HEK293 (cell line): ENCODE measurements at regions not wholly inside any gene's neighbourhood (a gene's known extent, or its start where the extent isn't known, plus 50 kb on each side); places are given as distances from the start of the nearest gene placed in this dataset.

ENCODE experiments used
- CTCF ChIA-PET: fragments of 350-600 bp; formaldehyde crosslinking; extraction: SDS; loops from one replicate; lab custom pipeline; 2021; ENCODE audit warnings: antibody characterized with exemption; lab: Yijun Ruan, JAX
- POLR2A ChIA-PET: fragments of 300-600 bp; formaldehyde crosslinking; extraction: SDS; loops from one replicate; lab custom pipeline; 2020; ENCODE audit warnings: antibody characterized with exemption, inconsistent platforms; lab: Yijun Ruan, JAX
- H3K27ac ChIP-seq: fragments of 200-500 bp; sonication (Bioruptor generic); 2 replicates; pipeline ENCODE4 v1.5.1; 2014; ENCODE audit warnings: low read depth, low read length, control low read depth, inconsistent platforms; ENCODE audit errors: extremely low read depth
- H3K36me3 ChIP-seq, 2 experiments: fragments of 200-500 bp in 1 of 2; sonication (Bioruptor generic) in 1 of 2; 1 replicate in 1 of 2; 2 replicates in 1 of 2; pipeline ENCODE4 v1.5.1; 2014 to 2017; ENCODE audit warnings: inconsistent platforms in 2 of 2, low read length in 2 of 2; ENCODE audit not compliant: control insufficient read depth in 2 of 2, insufficient read depth in 1 of 2
- H3K4me1 ChIP-seq: fragments of 200-500 bp; sonication (Bioruptor generic); 2 replicates; pipeline ENCODE4 v1.5.1; 2014; ENCODE audit warnings: mild to moderate bottlenecking, low read length, inconsistent platforms; ENCODE audit not compliant: control insufficient read depth, insufficient read depth
- H3K4me3 ChIP-seq: 2 replicates; pipeline ENCODE4 v1.5.1; 2011; ENCODE audit warnings: low read depth, mild to moderate bottlenecking, control low read depth, low read length, moderate library complexity
- H3K9me3 ChIP-seq: fragments of 200-500 bp; sonication (Bioruptor generic); 2 replicates; pipeline ENCODE4 v1.5.1; 2014; ENCODE audit warnings: low read depth, low read length, inconsistent platforms; ENCODE audit not compliant: control insufficient read depth, insufficient read depth
- BCL11B ChIP-seq: fragments of 450-650 bp; formaldehyde crosslinking; IDR thresholded peaks from 2 replicates; pipeline ENCODE4 v1.5.1; 2016; ENCODE audit warnings: low read depth, missing biosample characterization, missing genetic modification characterization
- BCL6B ChIP-seq: fragments of 450-650 bp; formaldehyde crosslinking; IDR thresholded peaks from 2 replicates; pipeline ENCODE4 v1.5.1; 2017; ENCODE audit warnings: missing biosample characterization, missing genetic modification characterization
- GLIS1 ChIP-seq: fragments of 450-650 bp; formaldehyde crosslinking; IDR thresholded peaks from 2 replicates; pipeline ENCODE4 v1.5.1; 2016; ENCODE audit warnings: missing biosample characterization, missing genetic modification characterization
- GLIS2 ChIP-seq: fragments of 450-650 bp; formaldehyde crosslinking; IDR thresholded peaks from 2 replicates; pipeline ENCODE4 v1.5.1; 2016; ENCODE audit warnings: missing biosample characterization, missing genetic modification characterization
- MYNN ChIP-seq: fragments of 450-650 bp; formaldehyde crosslinking; IDR thresholded peaks from 2 replicates; pipeline ENCODE4 v1.5.1; 2016; ENCODE audit warnings: missing biosample characterization, missing genetic modification characterization, borderline replicate concordance
- PRDM4 ChIP-seq: fragments of 450-650 bp; formaldehyde crosslinking; IDR thresholded peaks from 2 replicates; pipeline ENCODE4 v1.5.1; 2017; ENCODE audit warnings: missing biosample characterization, missing genetic modification characterization
- ZBTB17 ChIP-seq: fragments of 450-650 bp; formaldehyde crosslinking; IDR thresholded peaks from 2 replicates; pipeline ENCODE4 v1.5.1; 2016; ENCODE audit warnings: missing biosample characterization, missing genetic modification characterization
- ZBTB49 ChIP-seq: fragments of 450-650 bp; formaldehyde crosslinking; IDR thresholded peaks from 2 replicates; pipeline ENCODE4 v1.5.1; 2016; ENCODE audit warnings: missing biosample characterization, missing genetic modification characterization, low read depth
- ZBTB8A ChIP-seq: fragments of 450-650 bp; formaldehyde crosslinking; IDR thresholded peaks from 2 replicates; pipeline ENCODE4 v1.5.1; 2016; ENCODE audit warnings: missing biosample characterization, missing genetic modification characterization
- ZIC2 ChIP-seq: fragments of 450-650 bp; formaldehyde crosslinking; IDR thresholded peaks from 2 replicates; pipeline ENCODE4 v1.5.1; 2016; ENCODE audit warnings: missing biosample characterization, missing genetic modification characterization
- ZNF148 ChIP-seq: fragments of 450-650 bp; formaldehyde crosslinking; IDR thresholded peaks from 2 replicates; pipeline ENCODE4 v1.5.0; 2017; ENCODE audit warnings: missing biosample characterization, missing genetic modification characterization, borderline replicate concordance
- ZNF202 ChIP-seq: fragments of 450-650 bp; formaldehyde crosslinking; IDR thresholded peaks from 2 replicates; pipeline ENCODE4 v1.5.1; 2016; ENCODE audit warnings: missing biosample characterization, missing genetic modification characterization, borderline replicate concordance
- ZNF214 ChIP-seq: fragments of 450-650 bp; formaldehyde crosslinking; IDR thresholded peaks from 2 replicates; pipeline ENCODE4 v1.5.1; 2017; ENCODE audit warnings: missing biosample characterization, mild to moderate bottlenecking, missing genetic modification characterization, borderline replicate concordance
- ZNF24 ChIP-seq: fragments of 450-650 bp; formaldehyde crosslinking; IDR thresholded peaks from 2 replicates; pipeline ENCODE4 v1.5.1; 2016; ENCODE audit warnings: missing biosample characterization, missing genetic modification characterization
- ZNF280C ChIP-seq: fragments of 450-650 bp; formaldehyde crosslinking; IDR thresholded peaks from 2 replicates; pipeline ENCODE4 v1.5.1; 2016; ENCODE audit warnings: missing biosample characterization, missing genetic modification characterization
- ZNF335 ChIP-seq: fragments of 450-650 bp; formaldehyde crosslinking; conservative IDR thresholded peaks from 2 replicates; pipeline ENCODE4 v1.5.1; 2016; ENCODE audit warnings: missing biosample characterization, missing genetic modification characterization
- ZNF341 ChIP-seq: fragments of 450-650 bp; formaldehyde crosslinking; IDR thresholded peaks from 2 replicates; pipeline ENCODE4; 2016; ENCODE audit warnings: low read depth, missing biosample characterization, missing genetic modification characterization
- ZNF48 ChIP-seq: fragments of 450-650 bp; formaldehyde crosslinking; IDR thresholded peaks from 2 replicates; pipeline ENCODE4 v1.5.1; 2016; ENCODE audit warnings: missing biosample characterization, missing genetic modification characterization
- ZNF529 ChIP-seq: fragments of 450-650 bp; formaldehyde crosslinking; IDR thresholded peaks from 2 replicates; pipeline ENCODE4 v1.5.1; 2017; ENCODE audit warnings: missing genetic modification characterization, missing biosample characterization; ENCODE audit not compliant: insufficient replicate concordance
- ZNF585B ChIP-seq: fragments of 450-650 bp; formaldehyde crosslinking; IDR thresholded peaks from 2 replicates; pipeline ENCODE4 v1.5.1; 2016; ENCODE audit warnings: missing biosample characterization, missing genetic modification characterization
- ZNF610 ChIP-seq: fragments of 450-650 bp; formaldehyde crosslinking; IDR thresholded peaks from 2 replicates; pipeline ENCODE4 v1.5.1; 2016; ENCODE audit warnings: missing biosample characterization, missing genetic modification characterization, borderline replicate concordance
- ZNF623 ChIP-seq: fragments of 450-650 bp; formaldehyde crosslinking; IDR thresholded peaks from 2 replicates; pipeline ENCODE4 v1.5.1; 2016; ENCODE audit warnings: missing biosample characterization, missing genetic modification characterization
- ZNF629 ChIP-seq: fragments of 450-650 bp; formaldehyde crosslinking; IDR thresholded peaks from 2 replicates; pipeline ENCODE4 v1.5.1; 2017; ENCODE audit warnings: missing biosample characterization, missing genetic modification characterization
- ZNF658 ChIP-seq: fragments of 450-650 bp; formaldehyde crosslinking; IDR thresholded peaks from 2 replicates; pipeline ENCODE4; 2016; ENCODE audit warnings: missing biosample characterization, missing genetic modification characterization

GRCh38 chr7:85833066-85833465, 646.2 kb upstream of the SEMA3D start:
- H3K4me1 ChIP-seq: no peaks in the 10 kb centered on the region
- TF ChIP-seq ZNF658 (tag by site-specific recombination) (no peak), ZNF214 (tag by site-specific recombination) (no peak), ZBTB49 (no peak), ZNF623 (no peak), ZNF48 (tag by site-specific recombination) (no peak), ZBTB17 (tag by site-specific recombination) (no peak), ZBTB8A (tag by site-specific recombination) (no peak), ZNF24 (tag by site-specific recombination) (no peak), GLIS1 (no peak), BCL11B (no peak), ZNF280C (tag by site-specific recombination) (no peak), ZNF341 (tag by site-specific recombination) (no peak), GLIS2 (tag by site-specific recombination) (no peak), BCL6B (no peak), ZNF629 (tag by site-specific recombination) (no peak)
- TF ChIP-seq, all 188 proteins: peak for 0
- Histone ChIP-seq H3K36me3 (no peaks in the 10 kb centered on the region), H3K27ac (no peak overlapping the region), H3K9me3 (no peaks in the 10 kb centered on the region), H3K4me3 (no peak overlapping the region)
- ChIA-PET POLR2A (no interaction called here), CTCF (no interaction called here)

GRCh38 chr7:85830982-85831381, 644.1 kb upstream of the SEMA3D start:
- ChIA-PET CTCF (interaction anchor here (0.5 to 4.1 kb wide), 10 partner anchors 20 to 1896 kb away, joined by 3 to 42 read pairs (median 8); no protein-coding TSS in a partner anchor), POLR2A (no interaction called here)
- Histone ChIP-seq H3K4me1 (no peaks in the 10 kb centered on the region), H3K36me3 (no peaks in the 10 kb centered on the region; a peak in 1 of 3 replicates), H3K27ac (no peak overlapping the region), H3K4me3 (no peak overlapping the region), H3K9me3 (no peaks in the 10 kb centered on the region)
- TF ChIP-seq ZNF335 (no peak), ZIC2 (tag by site-specific recombination) (no peak), ZNF202 (tag by site-specific recombination) (no peak), MYNN (tag by site-specific recombination) (no peak), ZNF529 (tag by site-specific recombination) (no peak), ZNF585B (tag by site-specific recombination) (no peak), ZNF148 (no peak), ZNF341 (tag by site-specific recombination) (no peak), ZNF629 (tag by site-specific recombination) (no peak), PRDM4 (tag by site-specific recombination) (no peak), ZNF610 (tag by site-specific recombination) (no peak)
